AG04449 (cell line): ENCODE measurements at regions not wholly inside any gene's neighbourhood (a gene's known extent, or its start where the extent isn't known, plus 50 kb on each side); places are given as distances from the start of the nearest gene placed in this dataset.

Experiments used
- CTCF ChIA-PET: fragments of 350-600 bp; formaldehyde crosslinking; extraction: SDS; loops from one replicate; lab custom pipeline; 2021; ENCODE audit warnings: antibody characterized with exemption; lab: Yijun Ruan, JAX
- POLR2A ChIA-PET: fragments of 400-600, 350-600 bp; formaldehyde crosslinking; extraction: SDS; loops from one replicate; lab custom pipeline; 2020; ENCODE audit warnings: antibody characterized with exemption, inconsistent platforms; lab: Yijun Ruan, JAX
- DNase-seq: peaks from one replicate; pipeline ENCODE4 v3.0.0-alpha.2; 2010; ENCODE audit warnings: low read depth, low spot score
- H3K4me3 ChIP-seq: 2 replicates; pipeline ENCODE4 v1.5.1; 2011; ENCODE audit warnings: low read depth, mild to moderate bottlenecking, control low read depth, low read length
- CTCF ChIP-seq: IDR thresholded peaks from one replicate; pipeline ENCODE4 v1.5.1; 2011; ENCODE audit warnings: mild to moderate bottlenecking, moderate library complexity, low read length, control low read depth, inconsistent platforms; ENCODE audit not compliant: insufficient read depth; ENCODE audit errors: missing control alignments

GRCh38 chr10:78865538-78865875, 203.3 kb upstream of the ZMIZ1 start:
- ChIA-PET CTCF (interaction anchor here (1.0 to 1.5 kb wide), 2 partner anchors 13 to 109 kb away, joined by 3 to 4 read pairs; no protein-coding TSS in a partner anchor), POLR2A (no interaction called here)
- no peak overlapping the region for H3K4me3 ChIP-seq
- DNase-seq = no peak
- no peak for TF ChIP-seq CTCF

GRCh38 chr10:78865931-78866717, 202.6 kb upstream of the ZMIZ1 start:
- no peak for TF ChIP-seq CTCF
- no peak for DNase-seq
- ChIA-PET CTCF (interaction anchor here (1.5 kb wide), 1 partner anchor 109 kb away, joined by 4 read pairs; no protein-coding TSS in a partner anchor), POLR2A (no interaction called here)
- H3K4me3 ChIP-seq = no peak overlapping the region

DNA sequence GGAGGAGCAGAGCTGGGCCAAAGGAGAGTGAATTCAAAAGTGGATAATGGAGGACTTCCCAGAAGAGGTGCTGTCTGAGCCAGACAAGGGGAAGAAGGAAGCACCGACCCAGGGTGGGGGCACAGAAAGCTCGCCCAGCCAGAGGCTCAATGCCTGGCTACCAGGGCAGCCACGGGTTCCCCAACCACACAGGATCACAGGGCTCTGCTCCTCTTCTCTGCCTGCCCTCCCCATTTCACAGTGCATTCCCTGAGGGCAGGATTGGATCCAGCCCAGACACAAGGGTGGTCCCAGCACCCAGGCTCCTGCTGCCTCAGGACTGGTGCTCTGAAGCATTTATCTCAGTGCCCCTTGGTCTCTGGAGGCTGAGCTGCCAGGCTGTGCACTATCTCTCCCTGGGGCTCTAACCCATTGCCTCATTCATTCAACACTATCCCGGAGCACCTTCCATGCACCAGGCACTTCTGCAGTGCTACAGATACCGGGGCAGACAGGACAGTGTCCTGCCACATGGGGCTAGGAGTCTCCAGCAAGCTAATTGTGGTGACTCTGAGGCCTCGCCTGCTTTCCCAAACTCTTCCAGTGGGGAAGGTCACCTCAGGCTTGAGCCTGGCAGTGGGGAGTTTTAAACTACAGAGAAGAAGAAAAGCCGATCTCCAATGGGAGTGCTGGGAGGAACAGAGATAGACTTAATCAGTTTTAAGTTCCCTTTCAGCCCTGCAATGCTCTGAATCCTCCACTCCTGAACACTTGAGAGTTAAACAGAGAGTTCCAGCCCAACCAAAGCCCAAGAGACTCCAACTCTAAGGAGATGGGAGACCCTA, 201.8 kb upstream of the ZMIZ1 start:
- TF ChIP-seq CTCF = no peak
- no peak overlapping the region for H3K4me3 ChIP-seq
- DNase-seq = no peak
- ChIA-PET CTCF (no interaction called here), POLR2A (no interaction called here)

GRCh38 chr10:78867555-78867939, 201.2 kb upstream of the ZMIZ1 start:
- no peak for DNase-seq
- ChIA-PET CTCF (interaction anchor here (1.4 kb wide), 1 partner anchor 14 kb away, joined by 5 read pairs; no protein-coding TSS in a partner anchor), POLR2A (no interaction called here)
- TF ChIP-seq CTCF = no peak
- H3K4me3 ChIP-seq = no peak overlapping the region

DNA sequence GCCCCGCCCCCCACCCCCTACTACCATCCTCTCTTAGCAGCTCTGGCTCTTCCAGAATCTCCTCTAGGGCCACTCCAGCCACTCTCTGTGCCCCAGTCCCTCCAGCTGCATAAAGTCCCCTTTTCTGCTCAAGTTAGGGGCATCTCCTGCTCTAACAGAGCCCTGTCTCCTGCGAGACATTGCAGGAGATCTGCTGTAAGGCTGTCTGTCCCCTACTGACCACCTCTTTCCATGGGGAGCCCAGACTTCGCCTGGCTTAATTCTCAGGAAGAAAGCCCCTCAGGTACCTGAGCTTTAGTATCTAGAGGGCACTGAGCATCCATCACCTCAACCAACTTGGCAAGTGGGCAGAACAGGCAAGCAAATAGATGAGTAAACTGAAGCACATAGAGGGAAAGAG, 200.7 kb upstream of the ZMIZ1 start:
- H3K4me3 ChIP-seq = no peak overlapping the region
- DNase-seq = no peak
- TF ChIP-seq CTCF = no peak
- POLR2A ChIA-PET = no interaction called here
- CTCF ChIA-PET = interaction anchor here (1.4 kb wide), 1 partner anchor 15 kb away, joined by 5 read pairs; no protein-coding TSS in a partner anchor

DNA sequence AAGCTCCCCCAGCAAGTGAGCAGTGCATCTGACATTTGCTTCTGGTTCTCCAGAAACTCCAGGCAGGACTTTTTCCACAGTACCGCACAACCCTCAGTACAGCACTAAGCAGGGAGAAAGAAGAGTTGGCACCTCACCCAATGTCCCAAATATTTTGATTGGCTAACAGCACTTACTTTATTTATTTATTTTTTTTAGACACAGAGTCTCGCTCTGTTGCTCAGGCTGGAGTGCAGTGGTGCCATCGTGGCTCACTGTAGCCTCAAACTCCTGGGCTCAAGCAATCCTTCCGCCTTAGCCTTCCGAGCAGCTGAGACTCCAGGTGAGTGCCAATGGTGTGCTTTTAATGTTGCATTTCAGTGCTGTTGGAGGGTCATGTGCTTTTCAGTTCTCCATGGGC, 200.3 kb upstream of the ZMIZ1 start:
- CTCF ChIA-PET = interaction anchor here (1.0 to 1.4 kb wide), 2 partner anchors 9 to 15 kb away, joined by 3 to 5 read pairs; no protein-coding TSS in a partner anchor
- TF ChIP-seq CTCF = no peak
- no peak for DNase-seq
- POLR2A ChIA-PET = no interaction called here
- no peak overlapping the region for H3K4me3 ChIP-seq
